ENCODE measurements at regions not wholly inside any gene's neighbourhood (a gene's known extent, or its start where the extent isn't known, plus 50 kb on each side); places are given as distances from the start of the nearest gene placed in this dataset.

DNA sequence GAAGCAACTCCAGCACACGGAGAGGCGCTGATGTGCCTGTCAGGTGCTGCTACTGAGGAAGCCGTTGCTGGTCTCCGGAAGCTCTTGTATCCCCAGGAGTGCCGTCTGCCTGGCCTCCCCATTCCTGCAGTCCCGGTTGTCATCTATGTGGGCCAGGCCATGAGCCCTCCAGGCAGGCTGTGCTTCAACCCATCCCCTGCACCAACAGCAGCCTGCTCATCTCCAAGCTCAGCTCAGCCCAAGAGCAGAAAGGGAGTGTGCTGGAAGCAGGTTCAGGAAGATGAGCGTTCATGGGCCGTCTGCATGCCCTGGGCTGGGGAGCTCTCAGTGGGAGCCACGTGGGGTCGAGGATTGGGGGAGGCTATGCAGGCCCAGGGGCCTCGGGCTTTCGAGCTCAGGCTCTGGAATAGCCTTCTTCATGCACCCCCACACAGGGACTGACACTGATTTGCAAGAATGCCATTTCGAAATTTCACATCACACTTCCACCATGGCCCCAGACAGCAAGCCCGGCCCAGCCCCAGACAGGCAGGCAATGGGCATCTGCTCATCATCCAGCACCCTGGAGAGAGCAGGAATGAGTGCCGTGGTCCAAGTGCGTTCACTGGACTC is 164.5 kb downstream of the KIF26A start:
- Histone ChIP-seq H3K79me2 (ENCODE audit: control insufficient read depth, insufficient read depth, low read length) (no peaks in the 10 kb centered on the region), H3K4me1 (ENCODE audit: control insufficient read depth in 2 of 2, insufficient read depth in 2 of 2, low read length in 2 of 2) (no peaks in the 10 kb centered on the region), H2AFZ (ENCODE audit: insufficient read depth, low read depth, low read length, poor library complexity, severe bottlenecking) (no peak overlapping the region), H3K27me3 (replicated peaks in 1 of 4; ENCODE audit: control extremely low read depth in 1 of 4, control insufficient read depth in 3 of 4, insufficient read depth in 4 of 4, low read length in 3 of 4) (no peaks in the 10 kb centered on the region), H4K20me1 (ENCODE audit: control insufficient read depth, insufficient read depth, low read length, poor library complexity, severe bottlenecking) (no peaks in the 10 kb centered on the region), H3K9me3 (ENCODE audit: control extremely low read depth in 1 of 3, control insufficient read depth in 2 of 3, insufficient read depth in 1 of 3, low read length in 2 of 3) (peaks cover 0 to 21% (median 0%) of the 10 kb centered on the region in 3 donors), H3K9ac (ENCODE audit: low read length) (no peak overlapping the region), H3K27ac (ENCODE audit: low read length in 2 of 2) (no peak overlapping the region), H3K36me3 (replicated peaks in 1 of 2; ENCODE audit: control extremely low read depth in 1 of 2, control insufficient read depth in 1 of 2, extremely low read depth in 1 of 2, insufficient read depth in 2 of 2, low read length in 1 of 2) (no peaks in the 10 kb centered on the region), H3K4me3 (ENCODE audit: control extremely low read depth in 1 of 5, extremely low read depth in 1 of 5, insufficient read depth in 1 of 5, low read depth in 2 of 5, low read length in 4 of 5) (no peak overlapping the region), H3K4me2 (replicated peaks; ENCODE audit: low read depth, low read length, poor library complexity, severe bottlenecking) (no peak overlapping the region)
- H3K27ac Mint-ChIP-seq = no peak overlapping the region
- intact Hi-C loops (cut with micrococcal nuclease) = no loop called here
- no peaks in the 10 kb centered on the region for H3K9me3 Mint-ChIP-seq (ENCODE audit: insufficient read depth)
- H3K4me1 Mint-ChIP-seq = no peaks in the 10 kb centered on the region
- no peak overlapping the region for H3K4me3 Mint-ChIP-seq
- POLR2A ChIA-PET = no interaction called here
- CTCF ChIA-PET = no interaction called here
- TF ChIP-seq, protein P1, sequence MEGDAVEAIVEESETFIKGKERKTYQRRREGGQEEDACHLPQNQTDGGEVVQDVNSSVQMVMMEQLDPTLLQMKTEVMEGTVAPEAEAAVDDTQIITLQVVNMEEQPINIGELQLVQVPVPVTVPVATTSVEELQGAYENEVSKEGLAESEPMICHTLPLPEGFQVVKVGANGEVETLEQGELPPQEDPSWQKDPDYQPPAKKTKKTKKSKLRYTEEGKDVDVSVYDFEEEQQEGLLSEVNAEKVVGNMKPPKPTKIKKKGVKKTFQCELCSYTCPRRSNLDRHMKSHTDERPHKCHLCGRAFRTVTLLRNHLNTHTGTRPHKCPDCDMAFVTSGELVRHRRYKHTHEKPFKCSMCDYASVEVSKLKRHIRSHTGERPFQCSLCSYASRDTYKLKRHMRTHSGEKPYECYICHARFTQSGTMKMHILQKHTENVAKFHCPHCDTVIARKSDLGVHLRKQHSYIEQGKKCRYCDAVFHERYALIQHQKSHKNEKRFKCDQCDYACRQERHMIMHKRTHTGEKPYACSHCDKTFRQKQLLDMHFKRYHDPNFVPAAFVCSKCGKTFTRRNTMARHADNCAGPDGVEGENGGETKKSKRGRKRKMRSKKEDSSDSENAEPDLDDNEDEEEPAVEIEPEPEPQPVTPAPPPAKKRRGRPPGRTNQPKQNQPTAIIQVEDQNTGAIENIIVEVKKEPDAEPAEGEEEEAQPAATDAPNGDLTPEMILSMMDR (IDR thresholded peaks at IDR 0.05) = no peak
- no peak for TF ChIP-seq EZH2 (IDR thresholded peaks at IDR 0.05; ENCODE audit: borderline replicate concordance, insufficient read depth, low read depth, low read length, poor library complexity, severe bottlenecking)
- 87% methylated on average over 16 of the region's 16 CpGs for WGBS (ENCODE audit: insufficient coverage)
- H3K27me3 Mint-ChIP-seq = no peaks in the 10 kb centered on the region
- ATAC-seq (ENCODE audit: low read depth) (no peak), DNase-seq (no peak)

DNA sequence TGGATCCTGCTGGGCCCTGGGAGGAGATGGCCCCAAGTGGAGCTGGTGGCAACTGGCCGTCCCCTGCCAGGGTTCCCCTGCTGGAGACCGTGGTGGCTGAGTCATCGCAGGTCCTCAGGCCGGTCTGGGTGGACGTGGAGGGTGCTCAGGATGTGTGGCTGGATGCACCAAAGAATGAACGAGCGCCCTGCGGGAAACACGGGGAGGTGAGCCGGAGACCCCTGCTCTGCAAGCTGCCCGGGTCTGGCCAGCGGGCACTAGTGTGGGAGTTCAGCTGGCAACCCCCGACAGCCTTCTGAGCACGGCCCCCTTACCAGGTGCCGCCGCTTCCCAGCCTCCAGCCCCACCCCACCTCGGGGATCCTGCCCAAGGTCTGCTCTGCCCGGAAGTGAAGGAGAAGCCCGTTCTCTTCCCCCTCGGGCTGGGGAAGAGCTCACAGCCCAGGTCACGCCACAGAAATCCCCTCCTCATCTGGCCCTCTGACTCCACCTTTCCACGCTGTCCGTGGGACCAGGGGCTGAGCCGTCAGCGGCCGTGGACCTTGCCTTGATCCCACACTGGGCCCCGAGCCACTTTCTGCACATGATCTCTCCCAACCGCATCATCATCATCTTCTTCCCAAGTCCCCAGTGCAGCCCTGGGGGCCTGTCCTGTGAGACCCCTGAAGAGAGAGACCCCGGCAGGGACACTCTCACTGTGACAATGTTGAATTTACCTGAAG is 165.5 kb downstream of the KIF26A start:
- H3K4me1 Mint-ChIP-seq = no peaks in the 10 kb centered on the region
- no peaks in the 10 kb centered on the region for H3K9me3 Mint-ChIP-seq (ENCODE audit: insufficient read depth)
- Histone ChIP-seq H3K36me3 (replicated peaks in 1 of 2; ENCODE audit: control extremely low read depth in 1 of 2, control insufficient read depth in 1 of 2, extremely low read depth in 1 of 2, insufficient read depth in 2 of 2, low read length in 1 of 2) (no peaks in the 10 kb centered on the region), H3K27me3 (replicated peaks in 1 of 4; ENCODE audit: control extremely low read depth in 1 of 4, control insufficient read depth in 3 of 4, insufficient read depth in 4 of 4, low read length in 3 of 4) (no peaks in the 10 kb centered on the region), H3K79me2 (ENCODE audit: control insufficient read depth, insufficient read depth, low read length) (no peaks in the 10 kb centered on the region), H3K9ac (ENCODE audit: low read length) (no peak overlapping the region), H2AFZ (ENCODE audit: insufficient read depth, low read depth, low read length, poor library complexity, severe bottlenecking) (no peak overlapping the region), H3K27ac (ENCODE audit: low read length in 2 of 2) (no peak overlapping the region), H3K4me1 (ENCODE audit: control insufficient read depth in 2 of 2, insufficient read depth in 2 of 2, low read length in 2 of 2) (no peaks in the 10 kb centered on the region), H3K9me3 (ENCODE audit: control extremely low read depth in 1 of 3, control insufficient read depth in 2 of 3, insufficient read depth in 1 of 3, low read length in 2 of 3) (peaks cover 0 to 26% (median 0%) of the 10 kb centered on the region in 3 donors), H3K4me2 (replicated peaks; ENCODE audit: low read depth, low read length, poor library complexity, severe bottlenecking) (no peak overlapping the region), H3K4me3 (ENCODE audit: control extremely low read depth in 1 of 5, extremely low read depth in 1 of 5, insufficient read depth in 1 of 5, low read depth in 2 of 5, low read length in 4 of 5) (no peak overlapping the region), H4K20me1 (ENCODE audit: control insufficient read depth, insufficient read depth, low read length, poor library complexity, severe bottlenecking) (no peaks in the 10 kb centered on the region)
- 89% methylated on average over 28 of the region's 29 CpGs for WGBS (ENCODE audit: insufficient coverage)
- POLR2A ChIA-PET = no interaction called here
- ATAC-seq (ENCODE audit: low read depth) (no peak), DNase-seq (no peak)
- CTCF ChIA-PET = no interaction called here
- no peak overlapping the region for H3K4me3 Mint-ChIP-seq
- H3K27me3 Mint-ChIP-seq = no peaks in the 10 kb centered on the region
- TF ChIP-seq, protein P1 (IDR thresholded peaks at IDR 0.05) = no peak
- no peak for TF ChIP-seq EZH2 (IDR thresholded peaks at IDR 0.05; ENCODE audit: borderline replicate concordance, insufficient read depth, low read depth, low read length, poor library complexity, severe bottlenecking)
- intact Hi-C loops (cut with micrococcal nuclease) = no loop called here
- H3K27ac Mint-ChIP-seq = no peak overlapping the region
